Mucosa of stomach (tissue), 1 donor: ENCODE measurements at regions not wholly inside any gene's neighbourhood (a gene's known extent, or its start where the extent isn't known, plus 50 kb on each side); places are given as distances from the start of the nearest gene placed in this dataset.
"Not testable (repeated sequence)": the region's sequence is repeated elsewhere in the genome, so short reads cannot be mapped to it uniquely, and the experiment has no call there.

Experiments used
- H3K27me3 ChIP-seq: one replicate; pipeline ENCODE4 v1.7.0; 2013; ENCODE audit warnings: mild to moderate bottlenecking, low read length; ENCODE audit not compliant: control insufficient read depth, insufficient read depth
- H3K36me3 ChIP-seq: one replicate; pipeline ENCODE4 v1.7.0; 2013; ENCODE audit warnings: low read length; ENCODE audit not compliant: control insufficient read depth, insufficient read depth
- H3K4me1 ChIP-seq: one replicate; pipeline ENCODE4 v1.7.0; 2013; ENCODE audit warnings: mild to moderate bottlenecking, low read length; ENCODE audit not compliant: control insufficient read depth, insufficient read depth
- H3K4me3 ChIP-seq: one replicate; pipeline ENCODE4 v1.7.0; 2013; ENCODE audit warnings: low read length
- H3K9ac ChIP-seq: one replicate; pipeline ENCODE4 v1.7.0; 2013; ENCODE audit warnings: mild to moderate bottlenecking, low read length, moderate library complexity
- H3K9me3 ChIP-seq: one replicate; pipeline ENCODE4 v1.7.0; 2013; ENCODE audit warnings: mild to moderate bottlenecking, low read length, moderate library complexity; ENCODE audit not compliant: control insufficient read depth
- donor health status: Pancreatic carcinoma.

DNA sequence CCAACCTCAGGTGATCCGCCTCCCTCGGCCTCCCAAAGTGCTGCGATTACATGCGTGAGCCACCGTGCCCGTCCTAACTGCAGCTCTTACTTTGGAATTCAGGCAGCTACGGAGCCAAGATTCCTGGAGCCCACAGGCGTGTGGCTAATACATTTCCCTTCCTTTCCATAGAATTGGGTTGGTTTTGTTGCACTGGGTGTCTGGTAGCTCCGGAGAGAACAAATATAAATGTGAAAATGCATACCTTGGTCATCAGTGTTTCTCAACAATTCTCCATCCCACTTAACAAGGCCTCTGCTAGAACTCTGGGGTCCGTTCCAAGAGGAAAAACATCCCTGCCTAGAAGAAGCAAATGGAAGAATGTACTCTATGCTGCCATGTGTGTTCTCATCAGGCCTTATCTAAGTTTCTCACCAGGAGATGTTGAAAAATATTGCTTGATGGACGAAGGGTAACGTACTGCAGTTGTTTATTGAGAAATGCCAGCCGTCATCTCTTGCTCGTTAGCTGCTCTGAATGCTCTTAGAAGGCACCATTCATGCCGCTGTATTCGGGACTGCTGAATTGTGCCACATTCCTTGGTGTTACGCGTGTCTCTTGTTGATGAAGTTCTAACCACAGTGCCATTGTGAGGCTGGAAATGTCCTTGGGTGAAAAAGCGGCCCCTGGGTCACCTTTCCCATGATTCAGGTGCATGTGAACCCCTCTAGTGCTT is 50.5 kb upstream of the CD99 start:
- no peak overlapping the region for H3K9ac ChIP-seq
- H3K4me3 ChIP-seq: no peak overlapping the region
- no peaks in the 10 kb centered on the region for H3K4me1 ChIP-seq
- no peaks in the 10 kb centered on the region for H3K36me3 ChIP-seq
- no peaks in the 10 kb centered on the region for H3K27me3 ChIP-seq
- H3K9me3 ChIP-seq: no peaks in the 10 kb centered on the region

DNA sequence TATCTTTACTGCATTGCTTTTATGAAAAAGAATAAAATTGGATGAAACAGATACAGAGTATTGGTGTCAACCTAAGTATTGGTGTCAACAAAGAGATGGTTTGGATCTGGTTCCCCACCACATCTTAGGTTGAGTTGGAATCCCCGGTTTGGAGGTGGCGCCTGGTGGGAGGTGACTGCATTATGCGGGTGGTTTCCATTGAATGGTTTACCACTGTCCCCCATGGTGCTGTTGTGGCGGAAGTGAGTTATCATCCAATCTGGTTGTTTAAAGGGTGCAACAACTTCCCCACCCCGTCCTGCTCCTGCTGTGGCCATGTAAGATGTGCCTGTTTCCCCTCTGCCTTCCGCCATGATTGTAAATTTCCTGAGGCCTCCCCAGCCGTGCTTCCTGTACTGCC is 52.8 kb upstream of the CD99 start:
- Histone ChIP-seq H3K27me3 (no peaks in the 10 kb centered on the region), H3K9ac (no peak overlapping the region), H3K4me3 (no peak overlapping the region), H3K9me3 (no peaks in the 10 kb centered on the region), H3K4me1 (no peaks in the 10 kb centered on the region), H3K36me3 (no peaks in the 10 kb centered on the region)

DNA sequence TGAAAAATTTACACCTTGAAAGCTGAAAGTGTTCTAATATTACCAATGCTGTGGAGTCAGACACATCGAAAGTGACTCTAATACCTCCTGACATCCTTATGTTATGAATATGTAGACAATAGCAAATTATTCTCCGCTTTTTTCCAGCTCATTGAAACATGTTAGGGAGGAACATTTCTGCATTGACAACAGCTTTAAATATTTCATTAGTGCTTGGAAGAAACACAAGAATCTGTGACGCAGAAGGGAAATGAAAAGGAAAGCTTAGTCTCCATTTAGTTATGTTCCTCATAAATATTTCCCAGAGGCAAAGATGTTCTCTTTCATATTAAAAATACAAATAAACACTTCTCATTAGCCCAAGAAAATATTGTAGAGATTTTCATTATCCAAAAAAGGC is 55.8 kb upstream of the CD99 start:
- no peaks in the 10 kb centered on the region for H3K36me3 ChIP-seq
- H3K27me3 ChIP-seq: no peaks in the 10 kb centered on the region
- no peak overlapping the region for H3K4me3 ChIP-seq
- H3K4me1 ChIP-seq: no peaks in the 10 kb centered on the region
- no peak overlapping the region for H3K9ac ChIP-seq
- H3K9me3 ChIP-seq: peaks cover 7% of the 10 kb centered on the region

DNA sequence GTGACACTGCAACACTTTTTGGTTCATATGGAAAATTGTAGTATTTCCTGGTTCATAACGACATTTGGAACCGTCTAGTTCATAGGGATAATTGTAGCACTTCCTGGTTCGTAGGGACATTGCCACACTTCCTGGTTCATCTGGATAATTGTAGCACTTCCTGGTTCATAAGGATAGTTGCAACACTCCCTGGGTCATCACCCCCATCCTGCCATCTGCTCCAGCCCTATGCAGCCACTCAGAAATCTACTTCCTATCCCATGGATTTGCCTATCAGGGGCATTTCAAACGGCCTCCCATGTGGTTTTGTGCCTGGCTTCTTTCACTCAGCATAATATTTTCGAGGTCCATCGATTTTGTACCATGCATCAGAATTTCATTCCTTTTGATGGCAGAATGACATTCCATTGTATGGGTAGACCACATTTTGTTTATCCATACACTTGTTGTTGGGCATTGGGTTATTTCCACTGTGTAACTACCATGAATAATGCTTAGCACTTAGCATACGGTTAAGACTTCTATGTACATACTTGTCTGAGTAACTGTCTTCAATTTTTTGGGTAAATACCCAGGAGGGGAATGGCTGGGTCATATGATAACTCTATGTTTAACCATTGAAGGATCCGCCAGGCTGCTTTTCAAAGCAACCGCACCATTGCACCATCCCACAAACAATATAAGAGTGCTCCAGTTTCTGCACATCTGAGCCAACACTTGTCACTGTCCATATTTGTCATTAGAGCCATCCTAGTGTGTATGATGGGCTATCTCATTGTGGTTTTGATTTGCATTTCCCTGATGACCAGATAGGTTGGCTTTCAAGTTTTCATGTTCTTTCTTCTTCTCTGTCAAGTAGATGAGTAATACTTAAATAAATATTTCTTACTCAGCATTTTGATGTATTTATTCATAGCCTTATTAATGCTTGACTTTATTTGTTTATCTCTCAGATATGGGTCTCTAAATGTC is 58.3 kb upstream of the CD99 start:
- Histone ChIP-seq H3K27me3 (no peaks in the 10 kb centered on the region), H3K36me3 (peaks cover 5% of the 10 kb centered on the region), H3K4me3 (no peak overlapping the region), H3K4me1 (no peaks in the 10 kb centered on the region), H3K9me3 (peaks cover 19% of the 10 kb centered on the region), H3K9ac (no peak overlapping the region)

DNA sequence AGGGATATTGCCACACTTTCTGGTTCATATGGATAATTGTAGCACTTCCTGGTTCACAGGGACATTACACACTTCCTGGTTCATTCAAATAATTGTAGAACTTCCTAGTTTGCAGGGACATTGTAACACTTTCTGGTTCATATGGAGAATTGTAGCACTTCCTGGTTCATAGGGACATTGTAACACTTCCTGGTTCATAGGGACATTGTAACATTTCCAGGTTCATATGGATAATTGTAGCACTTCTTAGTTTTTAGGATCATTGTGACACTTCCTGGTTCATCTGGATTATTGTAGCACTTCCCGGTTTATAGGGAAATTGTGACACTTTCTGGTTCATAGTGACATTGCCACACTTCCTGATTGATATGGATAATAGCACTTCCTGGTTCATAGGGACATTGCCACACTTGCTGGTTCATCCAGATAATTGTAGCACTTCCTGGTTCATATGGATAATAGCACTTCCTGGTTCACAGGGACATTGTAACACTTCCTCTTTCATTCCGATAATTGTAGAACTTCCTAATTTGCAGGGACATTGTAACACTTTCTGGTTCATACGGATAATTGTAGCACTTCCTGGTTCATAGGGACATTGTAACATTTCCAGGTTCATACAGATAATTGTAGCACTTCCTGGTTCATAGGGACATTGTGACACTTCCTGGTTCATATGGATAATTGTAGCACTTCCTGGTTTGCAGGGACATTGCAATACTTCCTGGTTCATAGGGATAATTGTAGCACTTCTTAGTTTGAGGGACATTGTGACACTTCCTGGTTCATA is 59.2 kb upstream of the CD99 start:
- H3K9me3 ChIP-seq: peaks cover 19% of the 10 kb centered on the region
- H3K4me1 ChIP-seq: no peaks in the 10 kb centered on the region
- H3K4me3 ChIP-seq: no peak overlapping the region
- H3K36me3 ChIP-seq: peaks cover 5% of the 10 kb centered on the region
- H3K9ac ChIP-seq: no peak overlapping the region
- H3K27me3 ChIP-seq: no peaks in the 10 kb centered on the region

DNA sequence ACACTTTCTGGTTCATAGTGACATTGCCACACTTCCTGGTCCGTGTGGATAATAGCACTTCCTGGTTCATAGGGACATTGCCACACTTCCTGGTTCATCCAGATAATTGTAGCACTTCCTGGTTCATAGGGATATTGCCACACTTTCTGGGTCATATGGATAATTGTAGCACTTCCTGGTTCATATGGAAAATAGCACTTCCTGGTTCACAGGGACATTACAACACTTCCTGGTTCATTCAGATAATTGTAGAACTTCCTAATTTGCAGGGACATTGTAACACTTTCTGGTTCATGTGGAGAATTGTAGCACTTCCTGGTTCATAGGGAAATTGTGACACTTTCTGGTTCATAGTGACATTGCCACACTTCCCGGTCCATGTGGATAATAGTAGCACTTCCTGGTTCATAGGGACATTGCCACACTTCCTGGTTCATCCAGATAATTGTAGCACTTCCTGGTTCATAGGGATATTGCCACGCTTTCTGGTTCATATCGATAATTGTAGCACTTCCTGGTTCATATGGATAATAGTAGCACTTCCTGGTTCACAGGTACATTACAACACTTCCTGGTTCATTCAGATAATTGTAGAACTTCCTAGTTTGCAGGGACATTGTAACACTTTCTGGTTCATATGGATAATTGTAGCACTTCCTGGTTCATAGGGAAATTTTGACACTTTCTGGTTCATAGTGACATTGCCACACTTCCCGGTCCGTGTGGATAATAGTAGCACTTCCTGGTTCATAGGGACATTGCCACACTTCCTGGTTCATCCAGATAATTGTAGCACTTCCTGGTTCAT is 60.0 kb upstream of the CD99 start:
- not testable (repeated sequence) for H3K4me1 ChIP-seq, H3K27me3 ChIP-seq, H3K36me3 ChIP-seq, H3K4me3 ChIP-seq, H3K9ac ChIP-seq
- H3K9me3 ChIP-seq: peaks cover 19% of the 10 kb centered on the region

DNA sequence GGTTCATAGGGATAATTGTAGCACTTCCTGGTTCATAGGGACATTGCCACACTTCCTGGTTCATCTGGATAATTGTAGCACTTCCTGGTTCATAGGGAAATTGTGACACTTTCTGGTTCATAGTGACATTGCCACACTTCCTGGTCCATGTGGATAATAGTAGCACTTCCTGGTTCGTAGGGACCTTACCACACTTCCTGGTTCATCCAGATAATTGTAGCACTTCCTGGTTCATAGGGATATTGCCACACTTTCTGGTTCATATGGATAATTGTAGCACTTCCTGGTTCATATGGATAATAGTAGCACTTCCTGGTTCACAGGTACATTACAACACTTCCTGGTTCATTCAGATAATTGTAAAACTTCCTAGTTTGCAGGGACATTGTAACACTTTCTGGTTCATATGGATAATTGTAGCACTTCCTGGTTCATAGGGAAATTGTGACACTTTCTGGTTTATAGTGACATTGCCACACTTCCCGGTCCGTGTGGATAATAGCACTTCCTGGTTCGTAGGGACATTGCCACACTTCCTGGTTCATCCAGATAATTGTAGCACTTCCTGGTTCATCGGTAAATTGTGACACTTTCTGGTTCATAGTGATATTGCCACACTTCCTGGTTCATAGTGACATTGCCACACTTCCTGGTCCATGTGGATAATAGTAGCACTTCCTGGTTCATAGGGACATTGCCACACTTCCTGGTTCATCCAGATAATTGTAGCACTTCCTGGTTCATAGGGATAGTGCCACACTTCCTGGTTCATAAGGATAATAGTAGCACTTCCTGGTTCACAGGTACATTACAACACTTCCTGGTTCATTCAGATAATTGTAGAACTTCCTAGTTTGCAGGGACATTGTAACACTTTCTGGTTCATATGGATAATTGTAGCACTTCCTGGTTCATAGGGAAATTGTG is 60.8 kb upstream of the CD99 start:
- not testable (repeated sequence) for H3K4me3 ChIP-seq, H3K36me3 ChIP-seq, H3K9ac ChIP-seq, H3K27me3 ChIP-seq, H3K4me1 ChIP-seq
- peaks cover 19% of the 10 kb centered on the region for H3K9me3 ChIP-seq

DNA sequence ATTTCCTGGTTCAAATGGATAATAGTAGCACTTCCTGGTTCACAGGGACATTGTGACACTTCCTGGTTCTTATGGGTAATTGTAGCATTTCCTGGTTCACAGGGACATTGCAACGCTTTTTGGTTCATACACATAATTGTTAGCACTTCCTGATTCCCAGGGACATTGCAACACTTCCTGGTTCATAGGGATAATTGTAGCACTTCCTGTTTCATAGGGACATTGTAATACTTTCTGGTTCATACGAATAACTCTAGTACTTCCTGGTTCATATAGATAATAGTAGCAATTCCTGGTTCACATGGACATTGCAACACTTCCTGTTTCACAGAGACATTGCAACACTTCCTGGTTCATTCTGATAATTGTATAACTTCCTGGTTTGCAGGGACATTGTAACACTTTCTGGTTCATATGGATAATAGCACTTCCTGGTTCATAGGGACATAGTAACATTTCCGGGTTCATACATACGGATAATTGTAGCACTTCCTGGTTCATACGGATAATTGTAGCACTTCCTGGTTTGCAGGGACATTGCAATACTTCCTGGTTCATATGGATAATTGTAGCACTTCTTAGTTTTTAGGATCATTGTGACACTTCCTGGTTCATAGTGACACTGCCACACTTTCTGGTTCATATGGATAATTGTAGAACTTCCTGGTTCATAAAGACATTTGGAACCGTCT is 61.6 kb upstream of the CD99 start:
- Histone ChIP-seq H3K9ac (no peak overlapping the region), H3K36me3 (peaks cover 5% of the 10 kb centered on the region), H3K4me3 (no peak overlapping the region), H3K4me1 (no peaks in the 10 kb centered on the region), H3K27me3 (no peaks in the 10 kb centered on the region), H3K9me3 (peaks cover 19% of the 10 kb centered on the region)

DNA sequence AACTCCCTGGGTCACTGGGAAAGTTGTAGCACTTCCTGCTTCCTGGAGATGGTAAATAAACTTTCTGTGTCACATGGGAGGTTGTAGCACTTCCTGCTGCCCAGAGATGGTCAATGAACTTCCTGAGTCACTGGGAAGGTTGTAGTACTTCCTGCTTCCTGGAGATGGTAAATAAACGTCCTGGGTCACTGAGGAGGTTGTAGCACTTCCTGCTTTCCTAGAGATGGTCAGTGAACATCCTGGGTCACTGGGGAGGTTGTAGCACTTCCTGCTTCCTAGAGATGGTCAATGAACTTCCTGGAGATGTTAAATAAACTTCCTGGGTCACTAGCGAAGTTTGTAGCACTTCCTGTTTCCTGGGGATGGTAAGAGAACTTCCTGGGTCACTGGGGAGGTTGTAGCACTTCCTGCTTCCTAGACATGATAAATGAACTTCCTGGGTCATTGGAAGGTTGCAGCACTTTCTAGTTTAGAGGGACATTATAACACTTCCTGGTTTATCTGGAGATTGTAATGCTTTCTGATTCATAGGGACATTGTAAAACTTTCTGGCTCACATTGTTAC is 62.3 kb upstream of the CD99 start:
- Histone ChIP-seq H3K9ac (no peak overlapping the region), H3K36me3 (peaks cover 5% of the 10 kb centered on the region), H3K4me3 (no peak overlapping the region), H3K27me3 (no peaks in the 10 kb centered on the region), H3K4me1 (no peaks in the 10 kb centered on the region), H3K9me3 (peaks cover 19% of the 10 kb centered on the region)

DNA sequence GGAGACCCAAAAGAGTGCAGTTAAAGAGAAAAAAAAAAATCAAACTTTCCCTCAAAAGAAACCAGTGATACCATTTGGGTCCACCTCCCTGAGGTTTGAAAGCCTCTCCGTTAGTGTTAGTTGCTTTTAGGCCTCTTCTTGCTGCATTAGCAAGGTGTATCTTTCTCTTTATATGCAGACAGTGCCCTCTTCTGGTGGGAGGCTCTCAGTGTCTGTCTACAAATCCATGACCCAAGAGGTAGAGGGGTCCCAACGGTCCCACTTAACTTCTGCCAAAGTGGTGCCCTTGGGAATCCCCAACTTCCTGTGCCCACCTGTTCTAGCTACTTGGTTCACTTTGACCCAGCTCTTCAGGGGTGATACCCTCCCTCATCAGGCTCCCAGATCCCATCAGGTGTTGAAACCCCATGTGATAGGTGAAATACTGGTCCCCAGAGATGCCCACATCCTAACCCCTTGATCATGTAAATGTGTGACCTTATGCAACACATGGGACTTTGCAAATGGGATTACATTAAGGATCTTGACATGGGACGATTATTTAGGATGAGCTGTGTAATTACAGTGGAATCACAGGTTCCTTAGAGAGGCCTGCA is 63.7 kb upstream of the CD99 start:
- Histone ChIP-seq H3K4me1 (no peaks in the 10 kb centered on the region), H3K36me3 (peaks cover 5% of the 10 kb centered on the region), H3K27me3 (no peaks in the 10 kb centered on the region), H3K9ac (no peak overlapping the region), H3K4me3 (no peak overlapping the region), H3K9me3 (peaks cover 19% of the 10 kb centered on the region)
